PFSK-1 (cell line): ENCODE measurements at regions not wholly inside any gene's neighbourhood (a gene's known extent, or its start where the extent isn't known, plus 50 kb on each side); places are given as distances from the start of the nearest gene placed in this dataset.

Experiments used
- POLR2AphosphoS5 ChIP-seq: IDR thresholded peaks from 2 replicates; pipeline ENCODE4 v1.6.1; 2012; ENCODE audit warnings: low read depth, mild to moderate bottlenecking, control low read depth, low read length, moderate library complexity
- TAF1 ChIP-seq: IDR thresholded peaks from 2 replicates; pipeline ENCODE4 v1.6.1; 2012; ENCODE audit warnings: low read length, control low read depth, borderline replicate concordance; ENCODE audit not compliant: insufficient read depth

GRCh38 chr12:42932936-42933335 lies 343.4 kb upstream of the PRICKLE1 start:
- no peak for TF ChIP-seq TAF1
- no peak for TF ChIP-seq POLR2AphosphoS5
